Thyroid gland (tissue), 4 donors: ENCODE measurements at regions not wholly inside any gene's neighbourhood (a gene's known extent, or its start where the extent isn't known, plus 50 kb on each side); places are given as distances from the start of the nearest gene placed in this dataset.
"Not testable (repeated sequence)": the region's sequence is repeated elsewhere in the genome, so short reads cannot be mapped to it uniquely, and the experiment has no call there.

Source experiments
- DNase-seq, 2 donors: peaks; one replicate each; pipeline ENCODE4 v3.0.0-alpha.2; 2019
- H3K27ac ChIP-seq, 3 donors: fragments of 200-600 bp; sonication (generic); 1 replicate in 2 of 3; 2 replicates in 1 of 3; pipeline ENCODE4 v1.5.1; 2016 to 2019; ENCODE audit warnings: mild to moderate bottlenecking in 1 of 3, moderate library complexity in 1 of 3
- H3K27me3 ChIP-seq: fragments of 200-600 bp; sonication (generic); one replicate; pipeline ENCODE4 v1.5.1; 2019
- H3K36me3 ChIP-seq, 2 donors: fragments of 200-600 bp; sonication (generic); one replicate each; pipeline ENCODE4 v1.5.1; 2016 to 2019
- H3K4me1 ChIP-seq, 2 donors: fragments of 200-600 bp; sonication (generic); one replicate each; pipeline ENCODE4 v1.5.1; 2017 to 2019
- H3K4me3 ChIP-seq, 3 donors: fragments of 200-600 bp; sonication (generic); replicated peaks in 1 of 3; 1 replicate in 2 of 3; 2 replicates in 1 of 3; pipeline ENCODE4 v1.5.1; 2016; ENCODE audit warnings: mild to moderate bottlenecking in 1 of 3
- H3K9me3 ChIP-seq: fragments of 200-600 bp; sonication (generic); one replicate; pipeline ENCODE4 v1.5.1; 2017
- POLR2A ChIP-seq, 2 donors: fragments of 450-650 bp; IDR thresholded peaks; one replicate each; pipeline ENCODE4 v1.6.1; 2017; ENCODE audit warnings: antibody characterized with exemption in 2 of 2, mild to moderate bottlenecking in 2 of 2, moderate library complexity in 1 of 2
- WGBS, 2 donors: methylation state at CpG; one replicate each; pipeline ENCODE4 v1.1.5; 2017; 5-methylcytosine and 5-hydroxymethylcytosine counted together
- intact Hi-C: fragments of 100-400 bp; cut with DNase I; formaldehyde crosslinking; loops from one replicate; pipeline ENCODE4 v1.15.1; 2023
- TF ChIP-seq, protein P1 (sequence below), 6 experiments: fragments of 200-600 bp in 3 of 6; fragments of 450-650 bp in 3 of 6; sonication (generic) in 3 of 6; IDR thresholded peaks; one replicate each; pipeline ENCODE4 v1.5.1; 2016 to 2019; ENCODE audit warnings: antibody characterized with exemption in 6 of 6, mild to moderate bottlenecking in 2 of 6, inconsistent platforms in 1 of 6, moderate library complexity in 1 of 6

DNA sequence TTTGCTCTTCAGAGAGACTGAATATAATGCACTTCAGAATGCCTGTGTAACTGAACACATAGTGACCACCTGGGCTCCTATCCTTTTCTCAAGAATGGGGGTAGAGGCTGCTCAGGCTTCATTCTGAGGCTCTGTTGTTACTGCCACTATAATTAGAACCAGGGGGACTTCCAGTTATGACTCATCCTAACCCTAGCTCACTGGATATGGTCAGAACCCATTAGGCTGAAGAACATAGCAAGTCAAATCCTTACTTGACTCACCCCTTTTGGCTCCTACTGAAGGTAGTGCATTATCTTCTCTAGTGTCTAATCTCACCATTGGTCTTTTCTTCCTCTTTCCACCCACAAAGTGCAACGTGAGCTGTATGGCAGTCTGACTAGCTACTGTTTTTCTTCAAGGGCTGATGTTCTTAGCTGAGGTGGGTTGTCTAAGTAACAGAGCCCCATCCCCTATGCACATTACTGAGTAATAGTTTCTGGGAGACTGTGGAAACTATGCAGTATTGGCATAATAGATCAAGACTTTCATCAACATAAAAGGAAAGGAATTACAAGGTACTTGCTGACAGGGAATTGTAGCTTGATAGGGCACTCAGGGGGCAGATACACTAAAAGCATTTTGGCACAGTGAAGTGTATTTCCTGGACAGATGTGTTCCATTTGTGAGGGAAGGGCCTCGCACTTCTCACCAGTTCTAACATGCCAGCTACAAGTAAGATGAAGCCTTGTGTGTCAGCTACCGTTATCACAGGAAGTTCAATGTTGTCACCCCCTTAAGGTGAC lies 431.0 kb upstream of the MEF2C start:
- TF ChIP-seq, protein P1, sequence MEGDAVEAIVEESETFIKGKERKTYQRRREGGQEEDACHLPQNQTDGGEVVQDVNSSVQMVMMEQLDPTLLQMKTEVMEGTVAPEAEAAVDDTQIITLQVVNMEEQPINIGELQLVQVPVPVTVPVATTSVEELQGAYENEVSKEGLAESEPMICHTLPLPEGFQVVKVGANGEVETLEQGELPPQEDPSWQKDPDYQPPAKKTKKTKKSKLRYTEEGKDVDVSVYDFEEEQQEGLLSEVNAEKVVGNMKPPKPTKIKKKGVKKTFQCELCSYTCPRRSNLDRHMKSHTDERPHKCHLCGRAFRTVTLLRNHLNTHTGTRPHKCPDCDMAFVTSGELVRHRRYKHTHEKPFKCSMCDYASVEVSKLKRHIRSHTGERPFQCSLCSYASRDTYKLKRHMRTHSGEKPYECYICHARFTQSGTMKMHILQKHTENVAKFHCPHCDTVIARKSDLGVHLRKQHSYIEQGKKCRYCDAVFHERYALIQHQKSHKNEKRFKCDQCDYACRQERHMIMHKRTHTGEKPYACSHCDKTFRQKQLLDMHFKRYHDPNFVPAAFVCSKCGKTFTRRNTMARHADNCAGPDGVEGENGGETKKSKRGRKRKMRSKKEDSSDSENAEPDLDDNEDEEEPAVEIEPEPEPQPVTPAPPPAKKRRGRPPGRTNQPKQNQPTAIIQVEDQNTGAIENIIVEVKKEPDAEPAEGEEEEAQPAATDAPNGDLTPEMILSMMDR (IDR thresholded peaks at IDR 0.05) = no peak
- no peak for TF ChIP-seq POLR2A (IDR thresholded peaks at IDR 0.05)
- Histone ChIP-seq H3K9me3 (no peaks in the 10 kb centered on the region), H3K27ac (no peak overlapping the region), H3K4me1 (peaks cover 0 to 6% of the 10 kb centered on the region in 2 donors), H3K27me3 (no peaks in the 10 kb centered on the region), H3K36me3 (no peaks in the 10 kb centered on the region), H3K4me3 (no peak overlapping the region)
- WGBS, 2 donors = 56 to 72% methylated on average over 3 of the region's 3 CpGs
- no peak for DNase-seq
- intact Hi-C loops = no loop called here

DNA sequence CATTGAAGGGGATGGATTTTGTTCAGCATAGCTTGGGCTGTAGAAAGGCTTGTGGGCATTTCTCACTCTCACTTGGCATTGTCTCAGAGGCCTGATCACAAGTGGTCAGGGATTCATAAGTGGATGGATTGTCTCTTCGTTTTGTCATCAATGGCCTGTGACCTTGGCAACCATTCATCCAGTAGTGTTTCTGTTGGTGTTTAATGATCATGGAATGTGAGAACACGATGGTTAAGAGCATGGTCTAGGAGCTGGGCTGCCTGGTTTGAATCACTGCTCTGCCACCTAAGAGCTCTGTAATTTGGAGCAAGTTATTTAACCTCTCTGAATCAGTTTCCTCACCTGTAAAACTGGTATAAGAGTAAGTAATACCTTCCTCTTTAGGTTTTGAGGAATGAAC lies 430.1 kb upstream of the MEF2C start:
- Histone ChIP-seq H3K4me1 (peaks cover 0 to 6% of the 10 kb centered on the region in 2 donors), H3K27ac (no peak overlapping the region), H3K27me3 (no peaks in the 10 kb centered on the region), H3K36me3 (no peaks in the 10 kb centered on the region), H3K9me3 (no peaks in the 10 kb centered on the region), H3K4me3 (no peak overlapping the region)
- intact Hi-C loops = no loop called here
- whole genome bisulfite sequencing, 2 donors = 35 to 40% methylated on average over 2 of the region's 2 CpGs
- TF ChIP-seq POLR2A (IDR thresholded peaks at IDR 0.05) = no peak
- TF ChIP-seq, protein P1 (IDR thresholded peaks at IDR 0.05) = no peak
- no peak for DNase-seq

DNA sequence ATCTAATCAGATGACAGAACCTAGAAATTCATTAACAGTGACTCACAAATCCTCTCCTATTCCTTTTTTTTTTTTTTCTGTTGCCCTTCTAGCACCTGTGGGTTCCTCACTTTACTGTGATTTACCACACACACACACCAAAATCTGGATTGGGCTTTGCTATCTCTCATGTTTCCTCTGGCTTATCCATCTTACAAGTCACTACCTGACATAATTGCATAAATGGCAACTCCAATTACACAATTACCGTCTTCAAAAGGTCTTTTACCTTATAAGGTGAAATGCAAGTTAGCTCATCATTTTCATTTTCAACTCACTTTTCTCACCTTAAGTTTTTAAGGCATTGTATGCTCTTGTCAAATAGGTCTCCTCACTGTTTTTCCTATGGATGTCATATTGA lies 426.3 kb upstream of the MEF2C start:
- no peak for DNase-seq
- no peak for TF ChIP-seq POLR2A (IDR thresholded peaks at IDR 0.05)
- TF ChIP-seq, protein P1 (IDR thresholded peaks at IDR 0.05) = no peak
- Histone ChIP-seq H3K4me1 (peaks cover 0 to 4% of the 10 kb centered on the region in 2 donors), H3K4me3 (no peak overlapping the region), H3K36me3 (no peaks in the 10 kb centered on the region), H3K27me3 (no peaks in the 10 kb centered on the region), H3K9me3 (no peaks in the 10 kb centered on the region), H3K27ac (no peak overlapping the region)
- intact Hi-C loops = no loop called here
- WGBS, 2 donors = 95 to 98% methylated on average over 1 of the region's 1 CpG

DNA sequence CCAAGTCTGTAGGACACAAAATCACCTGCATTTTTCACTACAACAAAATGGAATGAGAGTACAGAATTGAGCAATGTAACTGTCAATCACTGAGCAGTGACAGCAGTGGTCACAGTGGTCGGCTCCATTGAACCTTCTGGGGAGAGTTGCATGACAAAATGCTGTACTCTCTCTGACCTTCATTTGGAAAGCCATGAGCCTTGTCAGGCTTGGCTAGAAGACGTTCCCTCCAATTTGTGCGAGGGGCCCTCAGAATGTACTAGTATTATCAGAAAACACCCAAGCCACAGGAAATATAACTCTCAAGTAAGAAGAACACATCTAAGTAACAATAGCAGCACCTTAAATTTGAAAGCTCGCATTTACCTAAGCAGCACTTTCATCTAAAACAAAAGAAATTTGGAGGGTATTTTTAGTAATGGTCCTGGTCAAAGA lies 425.6 kb upstream of the MEF2C start:
- TF ChIP-seq POLR2A (IDR thresholded peaks at IDR 0.05) = no peak
- TF ChIP-seq, protein P1 (IDR thresholded peaks at IDR 0.05) = no peak
- H3K4me1 ChIP-seq = no peaks in the 10 kb centered on the region
- 81 to 86% methylated on average over 4 of the region's 4 CpGs for WGBS, 2 donors
- intact Hi-C loops = no loop called here
- no peaks in the 10 kb centered on the region for H3K36me3 ChIP-seq
- no peaks in the 10 kb centered on the region for H3K9me3 ChIP-seq
- no peak overlapping the region for H3K27ac ChIP-seq
- no peaks in the 10 kb centered on the region for H3K27me3 ChIP-seq
- no peak overlapping the region for H3K4me3 ChIP-seq
- DNase-seq = no peak

DNA sequence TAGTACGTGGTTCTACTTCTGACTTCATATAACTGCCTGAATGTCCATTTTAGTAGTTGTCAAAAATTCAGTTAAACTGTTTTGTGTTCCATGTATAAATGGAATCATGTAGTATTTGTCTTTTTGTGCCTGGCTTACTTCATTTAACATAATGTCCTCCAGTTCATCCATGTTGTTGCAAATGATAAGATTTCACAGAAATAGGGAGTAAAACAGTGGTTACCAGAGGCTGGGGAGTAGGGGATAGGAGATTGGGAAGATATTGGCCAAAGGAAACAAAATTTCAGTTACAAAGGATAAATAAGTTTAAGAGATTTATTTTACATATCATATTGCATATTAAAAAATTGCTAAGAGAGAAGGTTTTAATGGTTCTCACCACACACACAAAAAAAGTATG lies 425.0 kb upstream of the MEF2C start:
- peaks cover 2 to 3% of the 10 kb centered on the region in 2 donors for H3K4me1 ChIP-seq
- H3K27ac ChIP-seq = no peak overlapping the region
- intact Hi-C loops = no loop called here
- TF ChIP-seq, protein P1 (IDR thresholded peaks at IDR 0.05) = no peak
- TF ChIP-seq POLR2A (IDR thresholded peaks at IDR 0.05) = no peak
- no peaks in the 10 kb centered on the region for H3K27me3 ChIP-seq
- 92 to 94% methylated on average over 1 of the region's 1 CpG for WGBS, 2 donors
- no peaks in the 10 kb centered on the region for H3K9me3 ChIP-seq
- no peak for DNase-seq
- H3K4me3 ChIP-seq = no peak overlapping the region
- H3K36me3 ChIP-seq = no peaks in the 10 kb centered on the region

DNA sequence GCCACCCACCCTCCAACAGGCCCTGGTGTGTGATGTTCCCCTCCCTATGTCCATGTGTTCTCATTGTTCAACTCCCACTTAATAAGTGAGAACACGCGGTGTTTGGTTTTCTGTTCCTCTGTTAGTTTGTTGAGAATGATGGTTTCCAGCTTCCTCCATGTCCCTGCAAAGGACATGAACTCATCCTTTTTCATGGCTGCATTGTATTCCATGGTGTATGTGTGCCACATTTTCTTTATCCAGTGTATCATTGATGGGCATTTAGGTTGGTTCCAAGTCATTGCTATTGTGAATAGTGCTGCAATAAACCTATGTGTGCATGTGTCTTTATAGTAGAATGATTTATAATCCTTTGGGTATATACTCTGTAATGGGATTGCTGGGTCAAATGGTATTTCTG lies 424.2 kb upstream of the MEF2C start:
- WGBS, 2 donors = 98 to 100% methylated on average over 2 of the region's 2 CpGs

More for the DNA sequence above, 424.2 kb upstream of the MEF2C start:
- H3K36me3 ChIP-seq, intact Hi-C loops, H3K27ac ChIP-seq, H3K4me3 ChIP-seq, H3K27me3 ChIP-seq, DNase-seq, H3K4me1 ChIP-seq, H3K9me3 ChIP-seq: not testable (repeated sequence)
